T-helper 17 cell (primary cell): ENCODE measurements at regions not wholly inside any gene's neighbourhood (a gene's known extent, or its start where the extent isn't known, plus 50 kb on each side); places are given as distances from the start of the nearest gene placed in this dataset.
"Not testable (repeated sequence)": the region's sequence is repeated elsewhere in the genome, so short reads cannot be mapped to it uniquely, and the experiment has no call there.

Experiments used
- ATAC-seq: fragments of 150-1000 bp; cut with Tn5 transposase; 2 replicates; pipeline ENCODE4 v1.10.0; 2021; ENCODE audit warnings: mild to moderate bottlenecking, moderate library complexity
- DNase-seq, 3 donors: peaks; one replicate each; pipeline versions ENCODE4 v3.0.0 to v3.0.0-alpha.2; 2020 to 2021
- H3K9me3 ChIP-seq: one replicate; pipeline ENCODE4 v1.7.0; 2013; ENCODE audit warnings: low read length, mild to moderate bottlenecking; ENCODE audit not compliant: control insufficient read depth, poor library complexity, severe bottlenecking
- H3K27ac Mint-ChIP-seq: one replicate; pipeline ENCODE4 v1.8.0; 2022; ENCODE audit warnings: mild to moderate bottlenecking, moderate library complexity, mixed read lengths
- H3K27me3 Mint-ChIP-seq: one replicate; pipeline ENCODE4 v1.8.0; 2022; ENCODE audit warnings: mixed read lengths
- H3K36me3 Mint-ChIP-seq: one replicate; pipeline ENCODE4 v1.8.0; 2022; ENCODE audit warnings: low read depth, mixed read lengths
- H3K4me1 Mint-ChIP-seq: one replicate; pipeline ENCODE4 v1.8.0; 2022; ENCODE audit warnings: mild to moderate bottlenecking, mixed read lengths
- H3K4me3 Mint-ChIP-seq: one replicate; pipeline ENCODE4 v1.8.0; 2022; ENCODE audit warnings: mild to moderate bottlenecking, moderate library complexity, mixed read lengths

- not testable (repeated sequence) for ATAC-seq, H3K36me3 Mint-ChIP-seq, DNase-seq, H3K27ac Mint-ChIP-seq, H3K27me3 Mint-ChIP-seq, H3K4me1 Mint-ChIP-seq, H3K4me3 Mint-ChIP-seq, H3K9me3 ChIP-seq
These were observed 56.2 kb downstream of the SPATA31A6 start for GRCh38 chr9:42239445-42240260.

GRCh38 chr9:42240261-42240579 is 56.8 kb downstream of the SPATA31A6 start:
- ATAC-seq, H3K4me1 Mint-ChIP-seq, H3K36me3 Mint-ChIP-seq, H3K9me3 ChIP-seq, H3K27me3 Mint-ChIP-seq, H3K4me3 Mint-ChIP-seq, H3K27ac Mint-ChIP-seq, DNase-seq: not testable (repeated sequence)

- H3K4me3 Mint-ChIP-seq, H3K4me1 Mint-ChIP-seq, H3K9me3 ChIP-seq, H3K36me3 Mint-ChIP-seq, ATAC-seq, DNase-seq, H3K27ac Mint-ChIP-seq, H3K27me3 Mint-ChIP-seq: not testable (repeated sequence)
These were observed 59.8 kb downstream of the SPATA31A6 start for GRCh38 chr9:42243211-42243610.

GRCh38 chr9:42243822-42244221 is 60.4 kb downstream of the SPATA31A6 start:
- H3K4me3 Mint-ChIP-seq, H3K36me3 Mint-ChIP-seq, H3K9me3 ChIP-seq, H3K27me3 Mint-ChIP-seq, H3K4me1 Mint-ChIP-seq, ATAC-seq, H3K27ac Mint-ChIP-seq, DNase-seq: not testable (repeated sequence)

- not testable (repeated sequence) for H3K9me3 ChIP-seq, ATAC-seq, DNase-seq, H3K36me3 Mint-ChIP-seq, H3K4me3 Mint-ChIP-seq, H3K27me3 Mint-ChIP-seq, H3K4me1 Mint-ChIP-seq, H3K27ac Mint-ChIP-seq
These were observed 85.3 kb downstream of the SPATA31A6 start for GRCh38 chr9:42268729-42269128.

- DNase-seq, H3K9me3 ChIP-seq, ATAC-seq, H3K4me1 Mint-ChIP-seq, H3K4me3 Mint-ChIP-seq, H3K27me3 Mint-ChIP-seq, H3K27ac Mint-ChIP-seq, H3K36me3 Mint-ChIP-seq: not testable (repeated sequence)
These were observed 85.7 kb downstream of the SPATA31A6 start for GRCh38 chr9:42269171-42269570.

GRCh38 chr9:42273191-42273590 is 89.7 kb downstream of the SPATA31A6 start:
- not testable (repeated sequence) for ATAC-seq, H3K4me3 Mint-ChIP-seq, H3K27ac Mint-ChIP-seq, H3K9me3 ChIP-seq, H3K27me3 Mint-ChIP-seq, H3K36me3 Mint-ChIP-seq, DNase-seq, H3K4me1 Mint-ChIP-seq

GRCh38 chr9:42275141-42275540 is 91.7 kb downstream of the SPATA31A6 start:
- H3K36me3 Mint-ChIP-seq, result no peaks in the 10 kb centered on the region
- no peak overlapping the region for H3K4me3 Mint-ChIP-seq
- H3K27me3 Mint-ChIP-seq, result no peaks in the 10 kb centered on the region
- no peaks in the 10 kb centered on the region for H3K4me1 Mint-ChIP-seq
- no peaks in the 10 kb centered on the region for H3K9me3 ChIP-seq
- DNase-seq (no peak), ATAC-seq (no peak)
- no peak overlapping the region for H3K27ac Mint-ChIP-seq

GRCh38 chr9:42282531-42283178 is 99.2 kb downstream of the SPATA31A6 start:
- H3K27me3 Mint-ChIP-seq, H3K36me3 Mint-ChIP-seq, H3K4me3 Mint-ChIP-seq, H3K27ac Mint-ChIP-seq, H3K4me1 Mint-ChIP-seq, ATAC-seq, H3K9me3 ChIP-seq, DNase-seq: not testable (repeated sequence)

- not testable (repeated sequence) for H3K4me3 Mint-ChIP-seq, DNase-seq, H3K36me3 Mint-ChIP-seq, H3K9me3 ChIP-seq, ATAC-seq, H3K27me3 Mint-ChIP-seq, H3K4me1 Mint-ChIP-seq, H3K27ac Mint-ChIP-seq
These were observed 99.7 kb downstream of the SPATA31A6 start for GRCh38 chr9:42283179-42283543.

GRCh38 chr9:42286145-42286845 is 102.8 kb downstream of the SPATA31A6 start:
- not testable (repeated sequence) for H3K9me3 ChIP-seq, ATAC-seq, DNase-seq, H3K4me1 Mint-ChIP-seq, H3K4me3 Mint-ChIP-seq, H3K27ac Mint-ChIP-seq, H3K27me3 Mint-ChIP-seq, H3K36me3 Mint-ChIP-seq

GRCh38 chr9:42288002-42288864 is 104.8 kb downstream of the SPATA31A6 start:
- H3K36me3 Mint-ChIP-seq, H3K27me3 Mint-ChIP-seq, H3K4me1 Mint-ChIP-seq, ATAC-seq, H3K9me3 ChIP-seq, H3K27ac Mint-ChIP-seq, DNase-seq, H3K4me3 Mint-ChIP-seq: not testable (repeated sequence)

- not testable (repeated sequence) for H3K4me1 Mint-ChIP-seq, H3K27me3 Mint-ChIP-seq, H3K4me3 Mint-ChIP-seq, DNase-seq, H3K27ac Mint-ChIP-seq, H3K9me3 ChIP-seq, H3K36me3 Mint-ChIP-seq, ATAC-seq
These were observed 105.4 kb downstream of the SPATA31A6 start for GRCh38 chr9:42288865-42289229.
